ENCODE measurements at regions not wholly inside any gene's neighbourhood (a gene's known extent, or its start where the extent isn't known, plus 50 kb on each side); places are given as distances from the start of the nearest gene placed in this dataset.
A peak's percentile ranks its signal among the peaks of the same experiment; 100 is the strongest.
"Not testable (repeated sequence)": the region's sequence is repeated elsewhere in the genome, so short reads cannot be mapped to it uniquely, and the experiment has no call there.

DNA sequence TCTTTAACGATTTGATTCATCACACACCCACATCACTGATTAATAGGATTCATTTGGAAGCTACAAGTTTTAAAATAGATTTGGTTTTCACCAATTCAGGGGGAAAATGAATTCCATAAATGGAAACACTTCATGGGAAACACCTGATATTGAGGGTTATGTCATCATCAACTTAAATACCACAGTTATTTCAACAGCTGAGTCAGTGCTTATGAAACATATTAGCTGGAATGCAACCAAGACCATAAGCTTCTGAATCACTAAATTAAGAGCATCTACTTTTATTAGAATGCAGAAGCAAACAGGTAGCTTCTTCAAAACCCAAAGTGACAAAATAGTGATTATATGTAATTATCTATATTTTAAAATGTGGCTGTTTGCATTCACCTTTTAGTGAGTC, 207.8 kb upstream of the DCAF8L1 start:
- DNase-seq, result no peak

DNA sequence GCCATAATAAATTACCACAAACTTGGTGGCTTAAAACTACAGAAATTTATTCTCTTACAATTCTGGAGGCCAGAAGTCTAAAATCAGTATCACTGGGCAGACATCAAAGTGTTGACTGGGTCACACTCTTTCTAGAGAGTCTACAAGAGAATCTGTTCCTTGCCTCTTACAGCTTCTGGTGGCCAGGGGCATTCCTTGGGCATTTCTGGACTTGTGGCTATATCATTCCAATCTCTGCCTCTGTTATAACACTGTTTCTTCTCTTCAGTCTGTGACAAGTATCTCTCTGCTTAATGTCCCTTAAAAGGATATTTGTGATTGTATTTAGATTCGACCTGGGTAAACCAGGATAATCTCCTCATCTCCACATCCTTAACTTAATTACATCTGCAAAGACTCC, 207.3 kb upstream of the DCAF8L1 start:
- DNase-seq, result no peak

DNA sequence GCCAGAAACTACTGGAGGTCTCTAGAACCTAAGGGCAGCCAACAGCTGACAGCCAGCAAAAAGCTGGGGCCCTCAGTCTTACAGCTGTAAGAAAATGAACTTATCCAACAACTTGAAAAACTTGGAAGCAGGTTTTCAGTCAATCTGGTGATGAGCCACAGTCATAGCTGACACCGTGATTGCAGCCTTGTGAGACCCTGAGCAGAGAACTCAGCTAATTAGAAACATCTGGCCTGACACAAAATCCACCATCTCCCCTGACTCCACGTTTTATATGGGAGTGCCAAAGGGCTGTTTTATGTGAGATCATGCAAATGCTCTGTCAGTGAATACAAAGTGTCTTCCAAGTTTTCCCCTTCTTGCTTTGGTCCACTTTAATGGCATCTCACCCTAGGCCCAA, 198.8 kb upstream of the DCAF8L1 start:
- DNase-seq, result no peak

DNA sequence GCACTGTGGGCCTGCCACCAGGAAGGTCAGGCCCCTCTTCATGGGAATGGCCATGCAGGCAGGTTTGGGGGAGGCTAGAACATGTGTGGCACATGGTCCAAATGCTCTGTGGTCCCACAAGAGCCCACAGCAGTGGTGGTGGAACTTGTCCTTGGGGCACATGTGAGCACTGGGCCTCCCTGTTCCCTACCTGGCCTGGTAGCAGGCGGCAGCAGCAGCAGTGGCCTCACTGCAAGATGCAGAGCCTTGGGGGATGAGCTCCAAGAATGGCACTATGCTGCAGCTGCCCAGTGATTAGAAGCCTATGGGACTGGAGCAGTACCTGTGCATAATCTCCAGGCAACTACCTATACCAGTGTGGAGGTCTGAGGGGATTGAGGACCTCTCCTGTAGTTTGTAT, 197.0 kb upstream of the DCAF8L1 start:
- DNase-seq, result no peak

DNA sequence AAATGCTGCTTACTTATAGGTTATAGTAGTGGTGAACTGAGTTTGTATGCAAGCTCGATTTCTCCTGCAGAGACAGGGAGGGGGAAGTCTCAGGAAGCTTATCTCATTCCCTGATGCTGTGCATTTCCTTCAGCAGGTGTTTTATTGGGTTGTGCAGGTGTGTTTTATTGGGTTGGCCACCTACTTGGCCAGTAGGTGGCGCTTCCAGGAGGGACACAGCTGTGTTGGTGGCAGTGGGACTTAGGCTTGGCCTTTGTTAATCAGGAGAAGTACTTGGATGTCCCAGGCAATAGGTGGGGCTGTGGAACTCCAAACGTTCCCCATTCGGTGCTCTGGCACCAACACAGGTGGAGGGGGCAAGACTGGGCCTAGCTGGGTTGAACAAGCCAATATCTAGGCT, 196.0 kb upstream of the DCAF8L1 start:
- no peak for DNase-seq

DNA sequence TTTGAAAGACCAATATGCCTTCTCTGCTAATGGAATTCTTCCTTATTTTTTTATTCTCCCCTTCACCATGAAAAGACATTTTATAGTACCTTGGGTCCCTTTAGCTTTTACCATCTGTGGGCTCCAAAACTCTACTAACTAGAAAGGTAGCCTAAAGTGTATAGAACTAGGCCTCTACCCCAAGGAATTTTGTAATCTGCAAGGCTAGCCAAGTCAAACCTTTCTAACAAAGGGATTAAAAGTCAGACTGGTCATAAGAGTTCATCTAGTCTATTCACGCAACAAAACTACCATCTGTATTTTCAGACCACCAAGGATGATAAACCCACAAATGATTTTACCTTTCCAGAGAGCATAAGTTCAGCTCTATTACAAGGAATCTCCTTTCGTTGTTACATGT, 189.5 kb upstream of the DCAF8L1 start:
- DNase-seq, result no peak

DNA sequence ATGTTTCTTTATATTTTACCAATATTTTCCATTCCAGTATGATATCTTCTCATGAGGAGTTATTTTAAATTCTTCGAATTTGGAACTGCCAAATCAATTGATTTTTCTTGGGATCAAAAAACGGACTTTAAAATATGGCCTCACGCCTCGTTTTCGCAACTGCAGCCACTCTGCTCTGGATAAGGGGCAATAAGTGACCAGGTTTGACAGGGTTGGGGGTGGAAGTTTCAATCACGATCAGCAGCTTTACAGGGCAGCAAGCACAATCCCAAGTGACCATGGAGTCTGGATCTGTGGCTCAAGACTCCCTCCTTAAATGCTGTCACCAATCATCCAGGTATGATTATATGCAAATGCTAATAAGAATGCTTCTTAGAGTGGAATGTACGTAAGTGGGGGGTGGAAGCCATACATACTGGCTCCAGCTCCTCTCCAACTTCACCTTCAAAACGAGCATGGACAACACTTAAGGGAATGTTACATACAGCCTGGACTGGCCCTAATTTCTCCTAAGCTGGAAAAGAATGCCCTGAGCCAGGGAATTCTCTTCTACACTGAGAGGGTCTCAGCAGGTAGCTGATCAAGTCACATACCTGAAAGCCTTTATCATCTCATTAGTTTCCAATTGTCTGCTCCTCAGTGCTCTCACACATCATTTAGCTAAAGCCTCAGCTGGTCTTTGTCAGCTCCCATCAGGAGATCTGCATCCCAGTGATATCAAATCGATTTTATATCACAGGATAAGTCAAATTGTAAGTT, 176.9 kb upstream of the DCAF8L1 start:
- DNase-seq, result peak; percentile 0

DNA sequence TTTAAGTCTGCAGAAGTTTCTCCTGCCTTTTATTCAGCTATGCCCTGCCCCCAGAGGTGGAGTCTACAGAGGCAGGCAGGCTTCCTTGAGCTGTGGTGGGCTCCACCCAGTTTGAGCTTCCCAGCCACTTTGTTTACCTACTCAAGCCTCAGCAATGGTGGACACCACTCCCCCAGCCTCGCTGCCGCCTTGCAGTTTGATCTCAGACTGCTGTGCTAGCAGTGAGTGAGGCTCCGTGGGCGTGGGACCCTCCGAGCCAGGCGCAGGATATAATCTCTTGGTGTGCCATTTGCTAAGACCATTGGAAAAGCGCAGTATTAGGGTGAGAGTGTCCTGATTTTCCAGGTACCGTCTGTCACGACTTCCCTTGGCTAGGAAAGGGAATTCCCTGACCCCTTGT, 171.0 kb upstream of the DCAF8L1 start:
- not testable (repeated sequence) for DNase-seq

DNA sequence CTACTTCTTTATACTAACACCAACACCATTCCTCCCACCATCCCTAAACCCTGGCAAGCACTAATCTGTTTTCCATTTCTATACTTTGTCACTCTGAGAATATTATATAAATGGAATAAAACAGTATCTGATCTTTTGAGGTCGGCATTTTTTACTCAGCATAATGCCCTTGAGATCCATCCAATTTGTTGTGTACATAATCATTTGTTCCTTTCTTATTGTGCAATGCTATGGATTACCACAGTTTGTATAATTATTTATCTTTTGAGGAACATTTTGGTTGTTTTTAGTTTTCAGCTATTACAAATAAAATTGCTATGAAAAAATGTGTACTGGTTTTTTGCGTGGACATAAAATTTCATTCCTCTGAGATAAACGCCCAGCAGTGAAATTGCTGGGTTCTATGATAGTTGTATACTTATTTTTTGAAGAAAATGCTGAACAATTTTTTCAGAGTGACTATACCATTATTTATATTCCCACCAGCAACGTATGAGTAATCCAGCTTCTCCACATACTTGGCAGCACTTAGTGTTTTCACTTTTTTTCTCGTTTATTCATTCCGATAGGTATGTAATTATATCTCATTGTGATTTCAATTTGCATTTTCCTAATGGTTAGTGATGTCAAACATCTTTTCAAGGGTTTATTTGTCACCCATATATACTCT, 154.3 kb upstream of the DCAF8L1 start:
- DNase-seq, result no peak

DNA sequence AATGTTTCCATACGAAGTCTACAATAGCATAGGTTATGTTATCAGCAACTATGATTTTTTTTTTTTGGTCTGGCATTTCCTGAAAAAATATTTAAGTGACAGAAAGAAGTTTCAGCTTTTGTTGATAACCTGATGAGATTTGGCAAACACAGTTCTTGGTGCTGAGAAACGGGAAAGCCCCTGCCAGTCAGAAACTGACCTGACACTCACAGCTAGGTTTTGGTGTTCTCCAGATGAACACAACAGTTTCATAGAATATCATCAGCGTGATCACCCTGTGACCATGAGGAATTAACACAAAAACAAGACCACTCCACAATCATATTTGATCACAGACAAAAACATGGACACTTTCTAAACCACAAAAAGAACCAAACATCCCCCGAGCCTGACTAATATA, 152.5 kb upstream of the DCAF8L1 start:
- no peak for DNase-seq

DNA sequence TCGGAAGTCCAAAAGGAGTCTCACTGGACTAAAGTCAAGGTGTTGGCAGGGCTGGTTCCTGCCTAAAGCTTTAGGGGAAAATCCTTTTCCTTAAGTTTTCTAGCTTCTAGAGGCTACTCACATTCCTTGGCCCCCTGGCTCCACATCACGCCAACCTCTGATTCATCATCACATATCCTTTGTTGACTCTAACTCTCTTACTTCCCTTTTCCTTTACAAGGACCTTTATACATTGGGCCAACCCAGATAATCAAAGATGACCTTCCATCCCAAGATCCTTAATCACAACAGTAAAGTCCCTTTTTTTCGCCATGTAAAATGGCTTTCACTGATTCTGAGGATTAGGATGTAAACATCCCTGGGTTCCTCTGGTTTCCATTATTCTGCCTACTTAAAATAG, 146.4 kb upstream of the DCAF8L1 start:
- no peak for DNase-seq

DNA sequence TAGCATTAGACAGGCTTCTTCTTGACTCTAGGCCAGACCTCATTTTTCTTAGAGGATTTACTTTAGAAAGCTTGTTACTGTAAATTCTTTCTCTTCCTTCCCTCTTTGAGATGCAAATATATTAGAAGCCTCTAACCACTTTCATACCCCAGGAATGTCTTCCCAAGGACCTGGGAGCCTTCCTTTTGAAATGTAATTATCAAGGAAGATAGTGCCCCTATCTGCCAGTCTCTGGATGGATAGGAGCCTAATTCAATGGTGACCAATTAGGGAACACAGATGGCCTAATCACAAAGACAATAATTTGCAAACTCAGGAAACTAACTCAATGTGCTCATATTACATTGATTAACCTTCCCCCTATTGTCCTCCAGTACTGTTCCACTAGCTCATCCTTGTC, 145.6 kb upstream of the DCAF8L1 start:
- no peak for DNase-seq

DNA sequence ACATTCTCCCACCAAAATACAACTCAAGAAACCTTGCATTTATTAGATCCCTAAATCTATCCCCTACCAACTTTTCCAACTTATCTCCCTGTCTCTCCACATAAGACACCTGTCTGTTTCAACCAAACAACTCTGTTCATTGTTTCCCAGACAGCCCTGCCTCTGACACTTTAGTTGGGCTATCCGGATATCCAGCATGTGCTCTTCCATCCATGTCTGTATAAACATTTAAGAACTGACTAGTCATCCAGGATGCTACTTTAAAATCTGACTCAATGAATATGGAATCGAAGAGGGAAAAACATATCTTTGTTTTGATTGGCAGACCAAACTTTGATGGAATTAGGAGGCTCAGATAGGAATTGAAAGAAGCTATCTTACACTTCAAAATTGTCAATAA, 143.2 kb upstream of the DCAF8L1 start:
- DNase-seq, result no peak

DNA sequence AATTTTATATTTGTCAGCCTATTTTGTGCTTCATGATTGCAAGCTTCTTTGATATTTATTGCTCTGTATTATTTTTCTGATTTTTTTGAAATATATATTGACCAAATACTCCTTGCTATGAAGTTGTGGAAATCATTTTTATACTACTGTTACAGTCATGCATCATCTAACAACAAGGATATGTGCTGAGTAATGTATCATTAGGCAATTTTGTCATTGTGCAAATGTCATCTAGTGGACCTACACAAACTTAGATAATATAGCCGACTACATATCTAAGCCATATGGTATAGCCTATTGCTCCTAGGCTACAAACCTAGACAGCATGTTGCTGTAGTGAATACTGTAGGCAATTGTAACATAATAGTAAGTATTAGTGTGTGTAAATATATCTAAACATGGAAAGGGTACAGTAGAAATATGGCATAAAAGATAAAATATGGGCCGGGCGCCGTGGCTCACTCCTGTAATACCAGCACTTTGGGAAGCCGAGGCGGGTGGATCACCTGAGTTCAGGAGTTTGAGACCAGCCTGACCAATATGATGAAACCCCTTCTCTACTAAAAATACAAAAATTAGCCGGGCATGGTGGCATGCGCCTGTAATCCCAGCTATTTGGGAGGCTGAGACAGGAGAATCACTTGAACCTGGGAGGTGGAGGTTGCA, 139.5 kb upstream of the DCAF8L1 start:
- not testable (repeated sequence) for DNase-seq

DNA sequence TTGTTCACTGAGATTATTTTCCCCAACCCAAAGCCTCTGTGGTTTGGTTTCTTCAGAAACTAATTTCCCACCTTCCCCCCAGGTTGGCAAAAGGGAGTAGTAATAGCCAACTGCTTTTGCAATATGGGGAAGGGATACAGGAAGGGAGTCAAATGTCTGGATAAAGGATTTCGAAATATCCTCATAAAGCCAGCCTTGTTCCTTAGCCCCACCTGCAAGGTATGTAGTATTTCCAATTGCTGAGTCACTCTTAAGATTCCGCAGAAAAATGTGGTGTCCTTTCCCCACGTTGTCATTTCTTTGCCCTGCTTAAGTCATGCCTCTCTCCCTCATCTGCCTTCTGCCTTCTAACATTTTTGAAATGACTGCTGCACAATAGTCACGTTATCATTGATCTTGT, 138.8 kb upstream of the DCAF8L1 start:
- DNase-seq, result no peak

DNA sequence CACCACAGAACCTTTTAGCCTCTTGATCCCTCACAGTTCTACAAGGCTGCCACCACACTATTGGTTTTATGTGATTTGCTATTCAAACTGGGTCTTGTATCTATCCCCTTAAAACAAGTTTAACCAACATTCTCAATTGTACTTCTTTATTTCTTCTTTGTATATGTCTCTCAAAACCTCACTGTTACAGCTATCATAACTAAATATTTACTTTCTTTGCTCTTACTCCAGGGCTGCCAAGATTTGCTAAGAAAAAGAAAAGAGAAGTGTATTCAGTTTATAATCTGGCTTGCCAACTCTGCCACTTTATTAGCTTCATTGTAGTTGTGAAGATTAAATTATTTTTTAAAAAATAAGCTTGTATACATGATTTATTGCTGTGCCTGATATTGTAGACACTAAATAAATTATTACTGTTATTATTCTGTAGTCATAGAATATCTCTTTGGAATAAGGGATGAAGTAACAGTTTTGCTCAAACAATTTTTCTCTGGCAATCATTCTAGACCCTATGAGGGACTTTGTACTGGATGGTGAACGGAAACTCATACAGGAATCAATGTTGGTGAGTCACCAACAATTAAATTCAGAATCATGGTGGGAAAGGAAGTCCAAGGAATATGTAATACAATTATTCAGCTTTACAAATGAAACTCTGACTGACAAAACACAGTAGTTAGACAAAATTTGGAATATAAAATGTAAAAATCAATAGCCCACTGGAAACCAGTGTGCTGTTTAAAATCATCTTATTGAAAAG, 127.1 kb upstream of the DCAF8L1 start:
- no peak for DNase-seq

DNA sequence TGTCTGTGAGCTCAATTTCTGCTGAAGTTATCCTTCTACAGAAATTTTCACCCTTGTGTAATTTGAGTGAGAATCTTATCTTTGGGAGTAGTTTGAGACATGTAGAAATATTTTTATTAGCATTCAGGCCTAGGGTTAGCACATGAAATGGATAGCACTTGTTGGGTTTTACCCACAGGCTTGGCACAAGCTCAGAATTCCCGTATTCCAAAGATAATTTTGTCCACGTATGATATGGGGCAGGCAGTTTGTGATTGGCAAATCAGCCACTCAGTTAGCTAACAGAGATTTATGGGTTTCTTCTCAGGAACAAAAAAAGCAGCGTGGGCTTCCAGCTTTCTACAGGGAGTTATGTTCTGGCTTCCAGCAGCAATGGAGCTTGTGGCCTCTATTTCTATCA, 117.9 kb upstream of the DCAF8L1 start:
- DNase-seq, result no peak

DNA sequence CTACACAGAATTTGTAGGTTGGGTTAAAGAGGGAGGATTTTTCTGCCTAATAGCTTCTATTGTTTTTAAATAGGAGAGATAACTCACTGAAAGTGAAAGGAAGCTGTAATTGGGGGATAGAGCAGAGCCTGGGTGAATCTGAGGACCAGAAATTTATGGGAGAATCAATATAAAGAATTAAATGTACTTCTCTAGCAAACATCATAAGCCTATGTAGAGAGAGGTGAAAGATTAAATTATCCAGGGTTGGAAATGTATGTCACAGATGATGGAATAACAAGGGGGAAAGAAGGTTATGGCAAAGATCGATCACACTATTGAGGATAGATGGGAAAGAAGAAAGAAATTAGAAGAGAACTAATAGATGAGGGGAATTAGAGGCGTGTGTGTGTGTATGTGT, 104.4 kb upstream of the DCAF8L1 start:
- no peak for DNase-seq

DNA sequence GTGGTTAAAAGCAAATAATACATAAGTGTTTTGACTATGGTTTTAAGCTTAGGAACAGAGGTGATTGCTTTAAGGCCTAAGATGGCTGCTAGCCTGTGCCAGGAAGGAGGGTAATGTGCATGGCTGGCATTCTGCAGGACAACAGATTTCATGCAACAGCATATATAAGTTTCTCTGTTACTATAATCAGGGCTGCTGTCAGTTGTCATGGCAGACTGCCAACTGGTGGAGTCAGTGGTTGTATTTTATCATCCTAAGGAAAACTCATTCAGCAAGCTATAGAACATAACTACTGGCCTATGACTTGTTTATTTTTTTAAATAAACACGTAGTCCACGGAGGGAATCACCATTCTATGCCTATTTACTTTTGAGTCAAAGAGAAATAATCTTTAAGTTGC, 77.7 kb upstream of the DCAF8L1 start:
- no peak for DNase-seq

DNA sequence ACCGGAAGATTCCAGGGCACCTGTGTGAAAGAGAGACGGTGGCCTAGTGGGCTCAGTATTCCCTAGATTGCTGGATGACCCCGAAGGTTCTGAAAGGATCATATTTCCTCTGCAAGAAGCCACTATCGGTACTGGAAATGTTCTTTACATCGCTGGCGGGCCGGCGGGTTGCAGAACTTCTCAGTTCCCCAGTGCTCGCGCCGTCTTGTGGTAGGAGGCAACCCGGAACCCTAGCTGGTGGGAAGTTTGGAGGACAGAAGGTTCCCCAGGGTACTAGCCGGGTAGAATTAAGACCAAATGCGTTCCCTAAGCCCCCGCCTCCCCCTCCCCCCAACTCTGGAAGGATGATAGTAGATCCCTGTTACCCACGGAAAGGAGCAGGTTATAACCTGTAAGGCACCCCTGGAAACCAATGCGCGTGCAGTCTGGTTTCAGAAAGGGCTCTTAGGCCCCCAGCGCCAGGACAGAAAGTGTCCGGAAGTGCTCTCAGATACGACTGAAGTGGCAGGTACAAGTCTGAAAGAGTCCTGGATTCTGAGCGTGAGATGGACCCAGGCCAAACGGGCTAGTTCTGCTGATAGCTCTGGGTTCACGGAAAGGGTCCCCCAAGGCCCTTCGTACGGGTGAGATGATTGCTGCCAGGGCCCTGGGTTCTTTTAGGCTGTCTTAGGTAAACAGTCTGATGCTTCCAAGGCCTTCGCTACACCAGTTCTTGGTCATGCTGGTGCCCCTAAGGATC, 61.7 kb upstream of the DCAF8L1 start:
- no peak for DNase-seq

DNA sequence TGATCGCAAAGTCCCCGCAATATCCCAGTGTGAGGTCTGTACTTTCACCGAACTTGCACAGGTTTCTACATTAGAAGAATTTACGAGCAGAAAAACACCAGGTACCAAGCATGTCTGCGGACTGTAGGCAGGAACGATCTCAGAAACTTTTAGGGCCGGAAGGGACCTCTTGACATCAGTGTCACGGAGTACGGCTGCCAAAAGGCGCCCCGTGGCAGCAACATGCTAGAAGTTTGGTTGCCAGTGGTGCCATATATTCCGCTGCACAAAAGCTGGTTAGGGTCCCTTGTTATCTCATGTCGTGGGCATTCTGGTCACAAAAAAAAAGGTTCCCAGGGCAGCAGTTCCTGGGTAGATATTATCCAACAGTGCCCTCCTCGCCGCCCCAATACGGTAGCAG, 61.0 kb upstream of the DCAF8L1 start:
- DNase-seq, result no peak

DNA sequence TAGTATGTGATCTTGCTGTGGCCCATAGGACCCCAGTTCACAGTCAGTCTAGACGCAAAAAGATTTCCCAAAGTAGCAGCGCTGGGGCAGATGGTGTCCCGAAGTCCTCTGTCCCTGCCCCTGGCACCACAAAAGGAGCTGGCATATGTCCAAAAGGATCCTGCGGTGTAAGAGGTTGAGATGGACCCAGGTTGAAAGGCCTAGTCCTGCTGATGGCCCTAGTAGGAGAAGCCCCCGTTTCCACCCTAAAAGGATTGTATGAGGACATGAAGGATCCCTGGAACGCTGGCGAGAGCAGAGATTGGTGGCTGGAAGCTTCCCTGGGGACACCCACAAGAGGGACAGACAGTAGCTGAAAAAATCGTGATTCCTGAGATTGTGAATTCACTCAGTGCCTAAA, 58.0 kb upstream of the DCAF8L1 start:
- DNase-seq, result no peak
